Glutamatergic neuron (in vitro differentiated cells): ENCODE measurements at regions not wholly inside any gene's neighbourhood (a gene's known extent, or its start where the extent isn't known, plus 50 kb on each side); places are given as distances from the start of the nearest gene placed in this dataset.

Experiments used
- DNase-seq: peaks from one replicate; pipeline ENCODE4 v3.0.0; 2022
- H3K27ac Mint-ChIP-seq: one replicate; pipeline ENCODE4 v1.8.0; 2020; ENCODE audit warnings: mild to moderate bottlenecking, mixed read lengths, inconsistent platforms; ENCODE audit not compliant: unreplicated experiment
- H3K27me3 Mint-ChIP-seq: one replicate; pipeline ENCODE4 v1.8.0; 2020; ENCODE audit warnings: mild to moderate bottlenecking, moderate library complexity, mixed read lengths, inconsistent platforms; ENCODE audit not compliant: unreplicated experiment
- H3K36me3 Mint-ChIP-seq: one replicate; pipeline ENCODE4 v1.8.0; 2020; ENCODE audit warnings: mild to moderate bottlenecking, mixed read lengths, inconsistent platforms; ENCODE audit not compliant: unreplicated experiment
- H3K4me1 Mint-ChIP-seq: one replicate; pipeline ENCODE4 v1.8.0; 2020; ENCODE audit warnings: mild to moderate bottlenecking, low read depth, mixed read lengths, inconsistent platforms; ENCODE audit not compliant: unreplicated experiment
- H3K4me3 Mint-ChIP-seq: one replicate; pipeline ENCODE4 v1.8.0; 2020; ENCODE audit warnings: mild to moderate bottlenecking, mixed read lengths, inconsistent platforms; ENCODE audit not compliant: unreplicated experiment
- H3K9me3 Mint-ChIP-seq: one replicate; pipeline ENCODE4 v1.8.0; 2020; ENCODE audit warnings: mild to moderate bottlenecking, moderate library complexity, mixed read lengths, inconsistent platforms; ENCODE audit not compliant: unreplicated experiment
- TF ChIP-seq, protein P1 (sequence below): fragments of 200-600 bp; sonication (generic); IDR thresholded peaks from one replicate; pipeline ENCODE4 v1.5.0; 2021; ENCODE audit not compliant: partially characterized antibody, unreplicated experiment

GRCh38 chr3:61439122-61439458, 122.3 kb upstream of the PTPRG start:
- Mint-ChIP-seq H3K27ac (no peak overlapping the region), H3K9me3 (peaks cover 8% of the 10 kb centered on the region), H3K36me3 (peaks cover 9% of the 10 kb centered on the region), H3K4me3 (no peak overlapping the region), H3K4me1 (no peaks in the 10 kb centered on the region), H3K27me3 (peaks cover 2% of the 10 kb centered on the region)
- TF ChIP-seq, protein P1, sequence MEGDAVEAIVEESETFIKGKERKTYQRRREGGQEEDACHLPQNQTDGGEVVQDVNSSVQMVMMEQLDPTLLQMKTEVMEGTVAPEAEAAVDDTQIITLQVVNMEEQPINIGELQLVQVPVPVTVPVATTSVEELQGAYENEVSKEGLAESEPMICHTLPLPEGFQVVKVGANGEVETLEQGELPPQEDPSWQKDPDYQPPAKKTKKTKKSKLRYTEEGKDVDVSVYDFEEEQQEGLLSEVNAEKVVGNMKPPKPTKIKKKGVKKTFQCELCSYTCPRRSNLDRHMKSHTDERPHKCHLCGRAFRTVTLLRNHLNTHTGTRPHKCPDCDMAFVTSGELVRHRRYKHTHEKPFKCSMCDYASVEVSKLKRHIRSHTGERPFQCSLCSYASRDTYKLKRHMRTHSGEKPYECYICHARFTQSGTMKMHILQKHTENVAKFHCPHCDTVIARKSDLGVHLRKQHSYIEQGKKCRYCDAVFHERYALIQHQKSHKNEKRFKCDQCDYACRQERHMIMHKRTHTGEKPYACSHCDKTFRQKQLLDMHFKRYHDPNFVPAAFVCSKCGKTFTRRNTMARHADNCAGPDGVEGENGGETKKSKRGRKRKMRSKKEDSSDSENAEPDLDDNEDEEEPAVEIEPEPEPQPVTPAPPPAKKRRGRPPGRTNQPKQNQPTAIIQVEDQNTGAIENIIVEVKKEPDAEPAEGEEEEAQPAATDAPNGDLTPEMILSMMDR = no peak
- DNase-seq = no peak

DNA sequence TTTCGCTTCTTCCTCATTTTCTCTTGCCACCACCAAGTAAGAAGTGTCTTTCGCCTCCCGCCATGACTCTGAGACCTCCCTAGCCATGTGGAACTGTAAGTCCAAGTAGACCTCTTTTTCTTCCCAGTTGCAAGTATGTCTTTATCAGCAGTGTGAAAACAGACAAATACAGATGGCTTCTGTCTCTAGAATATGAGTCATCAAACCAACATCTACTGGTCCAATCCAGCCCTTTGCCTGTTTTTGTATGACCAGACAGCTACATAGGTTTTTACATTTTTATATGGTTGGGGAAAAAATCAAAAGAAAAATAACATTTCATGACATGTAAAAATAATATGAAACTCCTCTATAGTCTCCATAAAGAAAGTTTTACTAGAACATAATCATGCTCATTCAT, 118.7 kb upstream of the PTPRG start:
- no peak overlapping the region for H3K4me3 Mint-ChIP-seq
- no peak for DNase-seq

GRCh38 chr3:61443886-61444285, 117.5 kb upstream of the PTPRG start:
- Mint-ChIP-seq H3K4me3 (no peak overlapping the region), H3K9me3 (peaks cover 3% of the 10 kb centered on the region), H3K27ac (no peak overlapping the region), H3K4me1 (no peaks in the 10 kb centered on the region), H3K36me3 (no peaks in the 10 kb centered on the region), H3K27me3 (no peaks in the 10 kb centered on the region)
- TF ChIP-seq, protein P1 = no peak
- DNase-seq = no peak

More for the DNA sequence above, 118.7 kb upstream of the PTPRG start:
- TF ChIP-seq, protein P1 = no peak
- no peaks in the 10 kb centered on the region for H3K4me1 Mint-ChIP-seq
- no peaks in the 10 kb centered on the region for H3K27me3 Mint-ChIP-seq
- no peak overlapping the region for H3K27ac Mint-ChIP-seq
- no peaks in the 10 kb centered on the region for H3K36me3 Mint-ChIP-seq
- H3K9me3 Mint-ChIP-seq = peaks cover 3% of the 10 kb centered on the region

- no peaks in the 10 kb centered on the region for H3K36me3 Mint-ChIP-seq
Observed at GRCh38 chr3:61444782-61445181, 116.6 kb upstream of the PTPRG start.

DNA sequence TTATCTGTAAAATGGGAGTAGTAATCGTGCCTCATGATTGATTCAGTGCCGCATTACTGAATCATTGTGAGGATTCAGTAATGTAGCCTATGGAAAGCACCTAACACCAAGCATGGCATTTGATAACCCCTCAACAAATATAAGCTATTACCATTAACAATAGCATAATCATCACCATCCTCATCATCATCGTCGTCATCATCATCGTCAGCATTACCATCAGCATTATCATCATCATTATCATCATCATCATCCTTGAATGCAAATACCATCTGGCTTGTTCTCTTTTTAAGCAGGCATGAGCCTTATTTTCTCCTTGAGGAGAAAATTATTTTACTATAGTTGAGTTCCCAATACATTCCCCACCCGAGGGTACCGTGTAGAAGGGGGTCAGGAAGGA, 115.4 kb upstream of the PTPRG start:
- TF ChIP-seq, protein P1 = no peak
- no peak overlapping the region for H3K4me3 Mint-ChIP-seq
- H3K27me3 Mint-ChIP-seq = no peaks in the 10 kb centered on the region
- no peaks in the 10 kb centered on the region for H3K36me3 Mint-ChIP-seq
- no peak for DNase-seq
- H3K9me3 Mint-ChIP-seq = no peaks in the 10 kb centered on the region
- no peaks in the 10 kb centered on the region for H3K4me1 Mint-ChIP-seq
- no peak overlapping the region for H3K27ac Mint-ChIP-seq

More at GRCh38 chr3:61444782-61445181, 116.6 kb upstream of the PTPRG start:
- no peak overlapping the region for H3K27ac Mint-ChIP-seq
- H3K27me3 Mint-ChIP-seq = no peaks in the 10 kb centered on the region
- DNase-seq = no peak
- H3K4me1 Mint-ChIP-seq = no peaks in the 10 kb centered on the region
- no peak overlapping the region for H3K4me3 Mint-ChIP-seq
- TF ChIP-seq, protein P1 = no peak
- peaks cover 3% of the 10 kb centered on the region for H3K9me3 Mint-ChIP-seq
